DOHH2 (cell line): ENCODE measurements at regions not wholly inside any gene's neighbourhood (a gene's known extent, or its start where the extent isn't known, plus 50 kb on each side); places are given as distances from the start of the nearest gene placed in this dataset.

Experiments used
- H3F3A ChIP-seq: fragments of 200-600 bp; sonication (generic), shearing (Covaris generic); 2 replicates; pipeline ENCODE4 v1.6.0; 2016; ENCODE audit warnings: antibody characterized with exemption, mild to moderate bottlenecking; ENCODE audit not compliant: control insufficient read depth, insufficient read depth
- H3K27ac ChIP-seq: fragments of 200-600 bp; sonication (generic); 2 replicates; pipeline ENCODE4 v1.5.1; 2014; ENCODE audit warnings: low read depth, mild to moderate bottlenecking, low read length, moderate library complexity
- H3K27me3 ChIP-seq: fragments of 200-600 bp; sonication (generic); 2 replicates; pipeline ENCODE4 v1.6.1; 2014; ENCODE audit warnings: mild to moderate bottlenecking, low read length, mixed read lengths; ENCODE audit not compliant: control insufficient read depth
- H3K36me3 ChIP-seq: fragments of 200-600 bp; sonication (generic); 2 replicates; pipeline ENCODE4 v1.6.1; 2014; ENCODE audit warnings: mild to moderate bottlenecking, low read length, moderate library complexity, mixed read lengths; ENCODE audit not compliant: control insufficient read depth
- H3K4me1 ChIP-seq: fragments of 200-600 bp; sonication (generic); 2 replicates; pipeline ENCODE4 v1.6.1; 2014; ENCODE audit warnings: mild to moderate bottlenecking, low read length, mixed read lengths; ENCODE audit not compliant: control insufficient read depth
- H3K4me2 ChIP-seq: fragments of 200-600 bp; sonication (generic); 2 replicates; pipeline ENCODE4 v1.6.0; 2014; ENCODE audit warnings: mild to moderate bottlenecking, low read length, moderate library complexity
- H3K4me3 ChIP-seq: fragments of 200-600 bp; sonication (generic); 2 replicates; pipeline ENCODE4 v1.5.1; 2014; ENCODE audit warnings: mild to moderate bottlenecking, low read length, mixed read lengths
- H3K79me2 ChIP-seq: fragments of 200-600 bp; sonication (generic); 2 replicates; pipeline ENCODE4 v1.6.1; 2014; ENCODE audit warnings: mild to moderate bottlenecking, low read length, mixed read lengths; ENCODE audit not compliant: control insufficient read depth
- H3K9me2 ChIP-seq: fragments of 200-600 bp; sonication (generic); replicated peaks from 2 replicates; pipeline ENCODE4 v1.6.1; 2014; ENCODE audit warnings: mild to moderate bottlenecking, low read length, mixed read lengths; ENCODE audit not compliant: control insufficient read depth
- H3K9me3 ChIP-seq: fragments of 200-600 bp; sonication (generic); 2 replicates; pipeline ENCODE4 v1.6.1; 2014; ENCODE audit warnings: antibody characterized with exemption, low read length, mixed read lengths; ENCODE audit not compliant: control insufficient read depth, insufficient read depth
- H4K20me1 ChIP-seq: fragments of 200-600 bp; sonication (generic); 2 replicates; pipeline ENCODE4 v1.6.0; 2014; ENCODE audit warnings: low read depth, mild to moderate bottlenecking, antibody characterized with exemption, low read length, moderate library complexity; ENCODE audit not compliant: control insufficient read depth, insufficient read depth
- CTCF ChIP-seq: fragments of 200-600 bp; sonication (generic); IDR thresholded peaks from one replicate; pipeline ENCODE4 v1.5.1; 2014; ENCODE audit warnings: antibody characterized with exemption, mild to moderate bottlenecking, low read depth, low read length; ENCODE audit not compliant: poor library complexity, severe bottlenecking
- EZH2phosphoT487 ChIP-seq: fragments of 200-600 bp; sonication (generic); IDR thresholded peaks from 2 replicates; pipeline ENCODE4 v1.6.1; 2017; ENCODE audit warnings: borderline replicate concordance, mild to moderate bottlenecking, antibody characterized with exemption, low read length, moderate library complexity, mixed read lengths

GRCh38 chr5:152151113-152151512, 226.5 kb upstream of the GLRA1 start:
- no peaks in the 10 kb centered on the region for H3K79me2 ChIP-seq
- TF ChIP-seq EZH2phosphoT487 (no peak), CTCF (no peak)
- H3K36me3 ChIP-seq = no peaks in the 10 kb centered on the region
- H3K9me3 ChIP-seq = no peaks in the 10 kb centered on the region
- no peak overlapping the region for H3K27ac ChIP-seq
- H4K20me1 ChIP-seq = no peaks in the 10 kb centered on the region
- no peaks in the 10 kb centered on the region for H3F3A ChIP-seq
- H3K27me3 ChIP-seq = no peaks in the 10 kb centered on the region; the same call in 1 of the 2 replicates
- H3K4me2 ChIP-seq = no peak overlapping the region
- no peaks in the 10 kb centered on the region for H3K9me2 ChIP-seq
- peaks cover 3% of the 10 kb centered on the region for H3K4me1 ChIP-seq
- H3K4me3 ChIP-seq = no peak overlapping the region

- Histone ChIP-seq H3F3A (no peaks in the 10 kb centered on the region), H3K27me3 (peaks cover 3% of the 10 kb centered on the region), H3K9me3 (no peaks in the 10 kb centered on the region), H3K9me2 (no peaks in the 10 kb centered on the region), H4K20me1 (no peaks in the 10 kb centered on the region), H3K36me3 (no peaks in the 10 kb centered on the region), H3K4me1 (peaks cover 11% of the 10 kb centered on the region), H3K27ac (no peak overlapping the region), H3K4me3 (no peak overlapping the region), H3K4me2 (no peak overlapping the region), H3K79me2 (no peaks in the 10 kb centered on the region)
- TF ChIP-seq CTCF = no peak
These were observed 222.6 kb upstream of the GLRA1 start for GRCh38 chr5:152147286-152147685.

- H3K36me3 ChIP-seq = no peaks in the 10 kb centered on the region
- H3K4me3 ChIP-seq = no peak overlapping the region
- peaks cover 11% of the 10 kb centered on the region for H3K4me1 ChIP-seq
- TF ChIP-seq CTCF = no peak
- TF ChIP-seq EZH2phosphoT487 = no peak
- no peaks in the 10 kb centered on the region for H3F3A ChIP-seq
- no peaks in the 10 kb centered on the region for H3K9me3 ChIP-seq
- H3K27ac ChIP-seq = no peak overlapping the region
- peaks cover 3% of the 10 kb centered on the region for H3K27me3 ChIP-seq
- no peak overlapping the region for H3K4me2 ChIP-seq
- no peaks in the 10 kb centered on the region for H3K79me2 ChIP-seq
- no peaks in the 10 kb centered on the region for H3K9me2 ChIP-seq
- no peaks in the 10 kb centered on the region for H4K20me1 ChIP-seq
These were observed 221.9 kb upstream of the GLRA1 start for GRCh38 chr5:152146566-152146965.

GRCh38 chr5:152144556-152144955, 219.9 kb upstream of the GLRA1 start:
- Histone ChIP-seq H3K79me2 (no peaks in the 10 kb centered on the region), H3F3A (no peaks in the 10 kb centered on the region), H3K27me3 (peaks cover 6% of the 10 kb centered on the region), H3K9me2 (no peaks in the 10 kb centered on the region), H3K27ac (no peak overlapping the region), H3K4me2 (no peak overlapping the region), H4K20me1 (no peaks in the 10 kb centered on the region), H3K36me3 (no peaks in the 10 kb centered on the region), H3K4me3 (no peak overlapping the region), H3K9me3 (no peaks in the 10 kb centered on the region), H3K4me1 (peaks cover 11% of the 10 kb centered on the region)
- TF ChIP-seq CTCF (no peak), EZH2phosphoT487 (no peak)
